Activated CD4-positive, alpha-beta T cell treated with anti-CD3 and anti-CD28 coated beads, Interleukin-2, Interleukin-6, amounts not matched to agents 100 ng/mL and 50 ng/mL, durations not matched to agents 16 hours and 8 hours (primary cell): ENCODE measurements at regions not wholly inside any gene's neighbourhood (a gene's known extent, or its start where the extent isn't known, plus 50 kb on each side); places are given as distances from the start of the nearest gene placed in this dataset.
"Not testable (repeated sequence)": the region's sequence is repeated elsewhere in the genome, so short reads cannot be mapped to it uniquely, and the experiment has no call there.

Source experiments
- DNase-seq: peaks from one replicate; pipeline ENCODE4 v3.0.0-alpha.2; 2020

- DNase-seq, result no peak
Observed at GRCh38 chr5:26530305-26530704, 508.1 kb downstream of the CDH9 start.

DNA sequence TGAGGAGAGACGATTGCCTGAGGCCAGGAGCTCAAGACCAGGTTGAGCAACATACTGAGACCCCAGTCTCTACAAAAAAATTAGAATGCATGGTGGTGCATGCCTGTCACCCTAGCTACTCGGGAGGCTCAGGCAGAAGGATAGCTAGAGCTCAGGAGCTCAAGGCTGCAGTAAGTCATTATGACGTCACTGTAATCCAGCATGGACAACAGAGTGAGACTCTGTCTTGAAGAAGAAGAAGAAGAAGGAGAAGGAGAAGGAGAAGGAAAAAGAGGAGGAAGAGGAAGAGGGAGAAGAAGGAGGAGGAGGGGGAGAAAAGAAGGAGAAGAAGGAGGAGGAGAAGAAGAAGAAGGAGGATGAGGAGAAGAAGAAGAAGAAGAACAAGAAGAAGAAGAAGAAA, 519.1 kb downstream of the CDH9 start:
- DNase-seq, result no peak

GRCh38 chr5:26518065-26518464, 520.3 kb downstream of the CDH9 start:
- DNase-seq, result no peak

GRCh38 chr5:26498972-26499371, 539.4 kb downstream of the CDH9 start:
- DNase-seq, result no peak

DNA sequence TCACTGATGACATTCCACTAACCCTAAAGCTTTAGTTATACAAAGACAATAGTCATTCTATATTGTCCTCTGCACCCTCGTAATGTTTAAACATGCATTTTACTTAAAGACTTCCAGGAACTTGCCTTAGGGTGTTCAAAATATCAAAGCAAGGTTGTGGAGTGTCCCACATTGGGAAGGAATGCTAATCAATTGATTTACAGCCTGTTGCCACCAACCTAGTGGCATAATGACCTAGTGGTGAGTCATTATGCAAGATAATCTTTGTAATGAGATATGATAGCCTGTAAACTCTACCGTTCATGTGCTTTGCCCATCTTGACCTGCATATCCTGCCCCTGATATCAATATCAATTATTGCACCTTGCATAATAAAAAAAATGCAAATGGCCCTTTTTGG, 542.9 kb downstream of the CDH9 start:
- DNase-seq, result no peak

GRCh38 chr5:26492906-26493459, 545.4 kb downstream of the CDH9 start:
- DNase-seq, result no peak

- DNase-seq, result no peak
Observed at GRCh38 chr5:26487553-26487952, 550.8 kb downstream of the CDH9 start.

DNA sequence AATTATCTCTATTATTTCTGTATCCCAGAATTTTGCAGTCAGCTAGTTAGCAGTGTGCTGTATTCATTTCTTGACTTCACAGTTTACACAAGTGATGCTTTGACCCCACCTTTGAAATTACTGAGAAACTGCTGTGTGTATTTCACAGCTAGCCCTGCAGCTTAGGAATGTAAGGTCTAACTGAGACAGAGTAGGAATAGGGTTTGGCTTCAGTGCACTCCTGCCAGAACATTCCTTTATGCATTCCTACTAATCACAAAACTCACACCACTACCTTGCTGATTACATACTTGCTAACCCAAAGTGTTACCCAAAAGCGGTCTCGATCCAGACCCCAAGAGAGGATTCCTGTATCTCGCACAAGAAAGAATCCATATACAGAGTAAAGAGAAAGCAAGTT, 551.8 kb downstream of the CDH9 start:
- no peak for DNase-seq

- not testable (repeated sequence) for DNase-seq
Observed at GRCh38 chr5:26485146-26485860, 553.1 kb downstream of the CDH9 start.

GRCh38 chr5:26482810-26483375, 555.5 kb downstream of the CDH9 start:
- peak; percentile 1 for DNase-seq

DNA sequence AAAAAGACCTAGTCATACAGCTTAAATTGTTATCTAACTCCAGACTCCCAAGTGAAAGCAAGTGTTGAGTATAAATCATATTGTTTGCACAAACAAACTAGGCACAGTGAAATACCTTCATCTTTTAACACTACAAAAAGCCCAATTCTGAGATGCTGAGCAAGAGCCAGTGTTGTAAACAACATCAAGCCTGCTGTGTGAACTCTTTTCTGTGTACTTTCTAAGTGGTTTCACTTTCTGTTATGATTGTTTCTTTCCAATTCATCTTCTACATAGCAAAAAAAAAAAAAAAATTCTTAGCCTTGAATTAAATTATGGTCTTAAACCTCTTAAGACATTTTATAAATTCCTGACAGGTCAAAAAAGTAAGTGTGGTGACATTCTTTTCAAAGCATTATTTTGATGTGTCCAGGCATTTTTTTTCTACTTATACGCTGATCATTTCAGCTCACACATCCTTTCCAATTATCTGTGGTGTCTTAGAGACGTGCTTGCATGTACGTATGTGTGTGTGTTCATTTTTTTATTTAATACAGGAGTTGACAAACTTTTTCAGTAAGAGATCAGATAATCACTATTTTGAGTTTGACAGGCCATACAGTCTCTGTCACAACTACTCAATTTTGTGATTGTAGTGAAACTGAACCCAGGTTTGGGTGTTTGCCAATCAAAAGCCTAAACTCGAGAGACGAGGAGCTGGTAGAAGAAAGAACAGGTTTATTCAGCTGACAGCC, 556.1 kb downstream of the CDH9 start:
- DNase-seq, result no peak

GRCh38 chr5:26470439-26470838, 567.9 kb downstream of the CDH9 start:
- DNase-seq, result no peak

- no peak for DNase-seq
Observed at GRCh38 chr5:26439121-26439520, 599.3 kb downstream of the CDH9 start.

DNA sequence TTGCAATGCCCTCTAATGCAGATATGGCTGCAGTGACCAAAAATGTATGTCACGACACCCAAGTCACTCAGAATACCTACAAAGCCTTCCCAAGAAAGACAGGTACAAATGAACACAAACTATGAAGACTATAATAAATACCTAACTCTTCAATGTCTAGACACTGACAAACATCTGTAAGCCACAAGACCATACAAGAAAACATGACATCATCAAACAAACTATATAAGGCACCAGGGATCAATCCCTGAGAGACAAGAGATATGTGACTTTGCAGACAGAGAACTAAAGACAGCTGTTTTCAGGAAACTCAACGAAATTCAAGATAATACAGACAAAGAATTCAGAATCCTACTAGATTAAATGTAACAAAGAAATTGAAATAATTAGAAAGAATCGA, 603.7 kb downstream of the CDH9 start:
- no peak for DNase-seq

GRCh38 chr5:26432386-26432785, 606.0 kb downstream of the CDH9 start:
- no peak for DNase-seq

DNA sequence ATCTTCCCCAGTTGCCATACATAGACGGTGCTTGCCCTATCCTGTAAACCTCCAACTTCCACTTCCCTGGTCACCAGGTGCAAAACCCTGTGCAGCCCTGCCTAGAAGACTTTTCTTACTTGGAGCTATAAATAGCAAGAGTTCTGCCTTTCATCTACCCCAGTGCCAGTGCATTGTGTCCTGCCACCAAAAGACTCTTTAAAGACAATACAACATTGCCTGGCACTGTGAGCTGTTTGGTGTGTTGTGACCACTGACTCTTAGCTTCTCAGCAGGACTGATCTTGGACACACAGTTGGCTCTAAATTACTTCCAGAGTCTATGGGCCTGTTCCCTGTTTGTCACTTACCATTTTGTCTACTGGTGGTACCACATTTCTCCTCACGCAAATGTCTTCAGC, 608.1 kb downstream of the CDH9 start:
- DNase-seq, result no peak

- no peak for DNase-seq
Observed at GRCh38 chr5:26427281-26427680, 611.1 kb downstream of the CDH9 start.

DNA sequence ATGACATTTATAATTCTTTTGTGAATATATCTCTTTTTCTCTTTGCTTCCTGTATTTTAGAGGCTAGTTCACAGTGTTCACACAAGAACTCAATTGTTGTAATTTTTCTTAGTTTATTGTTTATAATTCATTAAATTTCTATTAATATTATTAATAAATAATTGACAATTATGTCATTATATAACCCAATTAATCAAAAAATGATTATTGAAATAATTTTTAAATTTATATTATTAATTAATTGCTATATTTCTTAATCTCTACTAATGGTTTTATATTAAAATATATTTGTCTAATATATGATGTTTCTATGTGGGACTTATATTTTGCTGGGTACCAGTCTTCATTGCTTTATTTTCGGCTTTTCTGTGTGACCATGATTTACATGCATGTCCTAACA, 618.4 kb downstream of the CDH9 start:
- no peak for DNase-seq

GRCh38 chr5:26416911-26417310, 621.5 kb downstream of the CDH9 start:
- DNase-seq, result no peak

DNA sequence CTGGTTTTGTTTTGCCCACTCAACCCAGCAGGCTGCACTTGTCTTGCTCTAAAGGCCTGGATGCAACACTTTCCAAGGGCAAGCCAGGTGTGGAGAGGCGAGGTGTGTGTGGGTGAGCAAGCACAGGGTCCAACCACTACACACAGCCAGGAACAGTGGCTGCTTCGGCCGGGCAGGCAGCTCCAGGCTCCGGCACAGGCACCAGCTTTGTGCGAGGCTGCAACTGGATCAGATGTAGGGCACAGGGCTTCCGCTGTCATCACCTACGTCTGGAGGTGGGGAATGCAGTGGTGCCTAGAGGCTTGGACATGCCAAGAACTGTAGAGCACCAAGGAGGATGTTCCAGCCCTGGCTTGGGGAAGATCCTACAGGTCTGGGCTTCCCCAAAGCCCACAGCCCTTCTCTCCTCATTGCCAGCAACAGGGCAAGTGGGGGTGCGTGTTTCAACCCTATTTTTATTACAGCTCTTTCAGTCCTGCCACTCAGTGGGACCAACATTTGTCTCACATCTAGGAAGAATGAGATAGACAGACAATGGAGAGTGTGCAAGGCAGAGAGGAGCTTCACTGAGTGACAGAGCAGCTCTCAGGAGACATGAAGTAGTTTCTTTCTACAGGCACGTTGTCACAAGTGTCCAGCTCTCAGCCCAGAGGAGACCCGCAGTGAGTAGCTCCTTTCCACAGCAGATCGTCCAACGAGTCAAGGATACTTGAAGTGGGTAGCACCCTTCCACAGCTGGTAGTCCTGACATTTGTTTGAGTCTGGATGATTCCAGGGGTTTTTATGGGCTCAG, 622.2 kb downstream of the CDH9 start:
- DNase-seq, result no peak

- no peak for DNase-seq
Observed at GRCh38 chr5:26390608-26391007, 647.8 kb downstream of the CDH9 start.

- DNase-seq, result no peak
Observed at GRCh38 chr5:26388976-26389375, 649.4 kb downstream of the CDH9 start.

DNA sequence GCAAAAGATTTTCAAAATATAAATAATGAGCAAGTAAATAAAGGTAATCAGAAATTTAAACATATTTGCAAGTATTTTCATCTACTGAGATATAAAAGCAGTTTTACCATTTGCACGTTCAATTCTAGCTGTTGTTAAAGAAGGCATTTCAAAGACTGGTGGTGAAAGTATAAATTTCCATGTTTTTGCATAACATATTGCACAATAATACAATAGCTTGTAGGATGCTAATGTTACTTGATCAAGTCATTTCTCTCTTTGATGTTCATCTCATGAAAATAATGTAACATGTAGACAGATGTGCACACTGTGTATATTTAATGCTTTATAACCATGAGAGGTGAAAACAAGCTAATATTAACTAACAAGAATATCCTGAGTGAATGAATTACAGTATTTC, 651.9 kb downstream of the CDH9 start:
- no peak for DNase-seq
